ENCODE measurements at regions not wholly inside any gene's neighbourhood (a gene's known extent, or its start where the extent isn't known, plus 50 kb on each side); places are given as distances from the start of the nearest gene placed in this dataset.

- Histone ChIP-seq H3K4me1 (peaks cover 5% of the 10 kb centered on the region; the same call in 1 of the 2 replicates), H3K27me3 (replicated peaks; ENCODE audit: control insufficient read depth, insufficient read depth, low read length) (no peaks in the 10 kb centered on the region), H3K36me3 (ENCODE audit: control insufficient read depth, insufficient read depth, low read length) (no peaks in the 10 kb centered on the region), H3K9me3 (peaks cover 8% of the 10 kb centered on the region; the same call in 1 of the 2 replicates), H3K4me3 (ENCODE audit: low read depth, low read length) (no peak overlapping the region)
- no peak overlapping the region for H3K27ac Mint-ChIP-seq (ENCODE audit: unreplicated experiment)
- H3K27me3 Mint-ChIP-seq (ENCODE audit: insufficient read depth, unreplicated experiment): no peaks in the 10 kb centered on the region
- peaks cover 19% of the 10 kb centered on the region for H3K9me3 Mint-ChIP-seq (ENCODE audit: unreplicated experiment)
- POLR2A ChIA-PET: no interaction called here
- no peaks in the 10 kb centered on the region for H3K36me3 Mint-ChIP-seq (ENCODE audit: insufficient read depth, unreplicated experiment)
- no peak overlapping the region for H3K4me3 Mint-ChIP-seq (ENCODE audit: unreplicated experiment)
- no peak for DNase-seq
- BruUV-seq (replicated peaks): no TSS peak
- TF ChIP-seq, protein P1, sequence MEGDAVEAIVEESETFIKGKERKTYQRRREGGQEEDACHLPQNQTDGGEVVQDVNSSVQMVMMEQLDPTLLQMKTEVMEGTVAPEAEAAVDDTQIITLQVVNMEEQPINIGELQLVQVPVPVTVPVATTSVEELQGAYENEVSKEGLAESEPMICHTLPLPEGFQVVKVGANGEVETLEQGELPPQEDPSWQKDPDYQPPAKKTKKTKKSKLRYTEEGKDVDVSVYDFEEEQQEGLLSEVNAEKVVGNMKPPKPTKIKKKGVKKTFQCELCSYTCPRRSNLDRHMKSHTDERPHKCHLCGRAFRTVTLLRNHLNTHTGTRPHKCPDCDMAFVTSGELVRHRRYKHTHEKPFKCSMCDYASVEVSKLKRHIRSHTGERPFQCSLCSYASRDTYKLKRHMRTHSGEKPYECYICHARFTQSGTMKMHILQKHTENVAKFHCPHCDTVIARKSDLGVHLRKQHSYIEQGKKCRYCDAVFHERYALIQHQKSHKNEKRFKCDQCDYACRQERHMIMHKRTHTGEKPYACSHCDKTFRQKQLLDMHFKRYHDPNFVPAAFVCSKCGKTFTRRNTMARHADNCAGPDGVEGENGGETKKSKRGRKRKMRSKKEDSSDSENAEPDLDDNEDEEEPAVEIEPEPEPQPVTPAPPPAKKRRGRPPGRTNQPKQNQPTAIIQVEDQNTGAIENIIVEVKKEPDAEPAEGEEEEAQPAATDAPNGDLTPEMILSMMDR (IDR thresholded peaks at IDR 0.05; ENCODE audit: insufficient read depth in 1 of 2, low read depth in 1 of 2, low read length in 1 of 2, severe bottlenecking in 1 of 2, unreplicated experiment in 1 of 2): no peak
- H3K4me1 Mint-ChIP-seq (ENCODE audit: low read depth, unreplicated experiment): no peaks in the 10 kb centered on the region
- CTCF ChIA-PET: no interaction called here
- intact Hi-C loops (cut with micrococcal nuclease; ENCODE audit: unreplicated experiment): no loop called here
These were observed 175.7 kb upstream of the TANK start for GRCh38 chr2:160984426-160985077.

- intact Hi-C loops (cut with micrococcal nuclease; ENCODE audit: unreplicated experiment): no loop called here
- H3K4me1 Mint-ChIP-seq (ENCODE audit: low read depth, unreplicated experiment): peaks cover 7% of the 10 kb centered on the region
- ChIA-PET POLR2A (no interaction called here), CTCF (interaction anchor here (0.5 kb wide), 1 partner anchor 227 kb away, joined by 5 read pairs; no protein-coding TSS in a partner anchor)
- no peak overlapping the region for H3K27ac Mint-ChIP-seq (ENCODE audit: unreplicated experiment)
- no peaks in the 10 kb centered on the region for H3K27me3 Mint-ChIP-seq (ENCODE audit: insufficient read depth, unreplicated experiment)
- DNase-seq: no peak
- no peak overlapping the region for H3K4me3 Mint-ChIP-seq (ENCODE audit: unreplicated experiment)
- BruUV-seq (replicated peaks): no TSS peak
- Histone ChIP-seq H3K4me3 (ENCODE audit: low read depth, low read length) (no peak overlapping the region), H3K9me3 (0 out of 2 replicates have a peak, but pooled peaks cover 8% of the 10 kb centered on the region), H3K36me3 (ENCODE audit: control insufficient read depth, insufficient read depth, low read length) (no peaks in the 10 kb centered on the region), H3K4me1 (0 out of 2 replicates have a peak, but pooled peaks cover 6% of the 10 kb centered on the region), H3K27me3 (replicated peaks; ENCODE audit: control insufficient read depth, insufficient read depth, low read length) (no peaks in the 10 kb centered on the region)
- H3K9me3 Mint-ChIP-seq (ENCODE audit: unreplicated experiment): peaks cover 9% of the 10 kb centered on the region
- H3K36me3 Mint-ChIP-seq (ENCODE audit: insufficient read depth, unreplicated experiment): no peaks in the 10 kb centered on the region
- TF ChIP-seq, protein P1 (IDR thresholded peaks at IDR 0.05; ENCODE audit: insufficient read depth in 1 of 2, low read depth in 1 of 2, low read length in 1 of 2, severe bottlenecking in 1 of 2, unreplicated experiment in 1 of 2): no peak
These were observed 170.4 kb upstream of the TANK start for GRCh38 chr2:160989778-160990177.

DNA sequence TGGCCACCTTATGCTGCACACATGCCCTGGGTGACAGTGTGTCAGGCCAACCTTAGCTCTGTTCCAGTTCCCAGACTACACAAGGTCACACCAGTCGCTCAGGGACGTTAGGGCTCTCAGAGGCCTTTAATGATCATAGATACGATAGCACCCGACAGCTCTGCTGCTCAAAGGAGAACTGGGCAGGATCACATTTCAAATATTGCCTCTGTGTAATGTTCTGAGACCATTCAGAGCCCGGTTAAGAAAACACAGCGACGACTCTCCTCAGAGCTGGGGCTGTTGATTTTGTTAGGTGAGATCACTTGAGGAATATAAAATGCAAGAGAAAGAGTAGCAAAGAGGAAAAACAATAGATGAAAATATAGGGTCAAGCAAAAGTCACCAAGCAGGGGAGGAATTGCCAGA lies 166.6 kb upstream of the TANK start:
- intact Hi-C loops (cut with micrococcal nuclease; ENCODE audit: unreplicated experiment): loop anchor here (1.0 kb wide), 5 partner anchors 70 to 883 kb away; no protein-coding TSS in a partner anchor
- no peaks in the 10 kb centered on the region for H3K9me3 ChIP-seq
- Mint-ChIP-seq H3K4me1 (ENCODE audit: low read depth, unreplicated experiment) (peaks cover 7% of the 10 kb centered on the region), H3K4me3 (ENCODE audit: unreplicated experiment) (no peak overlapping the region), H3K36me3 (ENCODE audit: insufficient read depth, unreplicated experiment) (no peaks in the 10 kb centered on the region), H3K27me3 (ENCODE audit: insufficient read depth, unreplicated experiment) (no peaks in the 10 kb centered on the region), H3K9me3 (ENCODE audit: unreplicated experiment) (no peaks in the 10 kb centered on the region), H3K27ac (ENCODE audit: unreplicated experiment) (no peak overlapping the region)
- no peak overlapping the region for H3K4me3 ChIP-seq (ENCODE audit: low read depth, low read length)
- no TSS peak for BruUV-seq (replicated peaks)
- H3K36me3 ChIP-seq (ENCODE audit: control insufficient read depth, insufficient read depth, low read length): no peaks in the 10 kb centered on the region
- ChIA-PET POLR2A (no interaction called here), CTCF (interaction anchor here (0.7 to 2.8 kb wide), 8 partner anchors 10 to 884 kb away, joined by 3 to 15 read pairs (median 9); no protein-coding TSS in a partner anchor)
- 0 out of 2 replicates have a peak, but pooled peaks cover 6% of the 10 kb centered on the region for H3K4me1 ChIP-seq
- H3K27me3 ChIP-seq (replicated peaks; ENCODE audit: control insufficient read depth, insufficient read depth, low read length): no peaks in the 10 kb centered on the region
- DNase-seq: no peak
- TF ChIP-seq, protein P1 (IDR thresholded peaks at IDR 0.05; ENCODE audit: insufficient read depth in 1 of 2, low read depth in 1 of 2, low read length in 1 of 2, severe bottlenecking in 1 of 2, unreplicated experiment in 1 of 2): no peak
